ENCODE measurements at regions not wholly inside any gene's neighbourhood (a gene's known extent, or its start where the extent isn't known, plus 50 kb on each side); places are given as distances from the start of the nearest gene placed in this dataset.

DNA sequence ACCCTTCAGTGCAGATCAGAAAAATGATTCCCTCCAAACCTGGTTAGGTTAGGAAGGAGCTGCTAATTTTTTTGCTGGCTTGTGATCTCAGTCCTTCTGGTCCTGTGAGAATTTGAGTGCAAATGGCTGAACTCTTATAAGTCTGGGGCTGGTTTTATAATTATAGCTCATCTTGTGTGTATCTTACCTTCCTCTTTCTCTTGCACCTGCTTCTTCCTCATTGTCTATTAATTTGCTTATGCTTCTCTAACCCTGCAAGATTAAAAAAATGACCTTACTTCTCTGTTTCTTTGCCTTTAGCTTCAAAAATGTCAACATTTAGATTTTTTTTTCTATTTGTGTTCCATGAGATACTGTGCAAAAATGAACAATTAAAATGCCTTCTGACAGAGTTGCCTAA is 576.2 kb downstream of the DHX35 start:
- DNase-seq (ENCODE audit: low read depth), result no peak
- TF ChIP-seq, protein P1, sequence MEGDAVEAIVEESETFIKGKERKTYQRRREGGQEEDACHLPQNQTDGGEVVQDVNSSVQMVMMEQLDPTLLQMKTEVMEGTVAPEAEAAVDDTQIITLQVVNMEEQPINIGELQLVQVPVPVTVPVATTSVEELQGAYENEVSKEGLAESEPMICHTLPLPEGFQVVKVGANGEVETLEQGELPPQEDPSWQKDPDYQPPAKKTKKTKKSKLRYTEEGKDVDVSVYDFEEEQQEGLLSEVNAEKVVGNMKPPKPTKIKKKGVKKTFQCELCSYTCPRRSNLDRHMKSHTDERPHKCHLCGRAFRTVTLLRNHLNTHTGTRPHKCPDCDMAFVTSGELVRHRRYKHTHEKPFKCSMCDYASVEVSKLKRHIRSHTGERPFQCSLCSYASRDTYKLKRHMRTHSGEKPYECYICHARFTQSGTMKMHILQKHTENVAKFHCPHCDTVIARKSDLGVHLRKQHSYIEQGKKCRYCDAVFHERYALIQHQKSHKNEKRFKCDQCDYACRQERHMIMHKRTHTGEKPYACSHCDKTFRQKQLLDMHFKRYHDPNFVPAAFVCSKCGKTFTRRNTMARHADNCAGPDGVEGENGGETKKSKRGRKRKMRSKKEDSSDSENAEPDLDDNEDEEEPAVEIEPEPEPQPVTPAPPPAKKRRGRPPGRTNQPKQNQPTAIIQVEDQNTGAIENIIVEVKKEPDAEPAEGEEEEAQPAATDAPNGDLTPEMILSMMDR (IDR thresholded peaks at IDR 0.05; ENCODE audit: control insufficient read depth, insufficient read depth, low read depth, low read length, missing control alignments), result no peak
- H3K4me3 ChIP-seq (ENCODE audit: control insufficient read depth, low read depth, low read length), result no peak overlapping the region

DNA sequence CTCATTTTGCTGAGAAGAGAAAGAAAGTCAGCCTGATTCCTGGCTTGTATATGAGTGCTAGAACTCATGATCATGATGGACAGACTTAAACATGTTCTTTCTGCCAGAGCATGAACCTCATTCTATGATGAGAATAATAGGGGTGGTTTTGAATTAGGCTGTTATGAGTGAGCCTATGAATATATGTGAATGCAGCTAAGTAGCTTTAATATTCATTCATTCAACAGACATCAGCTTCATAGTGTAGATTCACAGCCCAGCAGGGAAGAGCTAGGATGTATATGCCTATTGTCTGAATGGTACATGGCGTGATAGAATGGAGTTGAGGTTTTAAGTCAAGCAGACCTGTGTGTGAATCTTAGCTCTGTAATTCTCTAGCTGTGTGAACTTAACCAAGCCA is 573.2 kb downstream of the DHX35 start:
- no peak overlapping the region for H3K4me3 ChIP-seq (ENCODE audit: control insufficient read depth, low read depth, low read length)
- TF ChIP-seq, protein P1 (IDR thresholded peaks at IDR 0.05; ENCODE audit: control insufficient read depth, insufficient read depth, low read depth, low read length, missing control alignments), result no peak
- no peak for DNase-seq (ENCODE audit: low read depth)

DNA sequence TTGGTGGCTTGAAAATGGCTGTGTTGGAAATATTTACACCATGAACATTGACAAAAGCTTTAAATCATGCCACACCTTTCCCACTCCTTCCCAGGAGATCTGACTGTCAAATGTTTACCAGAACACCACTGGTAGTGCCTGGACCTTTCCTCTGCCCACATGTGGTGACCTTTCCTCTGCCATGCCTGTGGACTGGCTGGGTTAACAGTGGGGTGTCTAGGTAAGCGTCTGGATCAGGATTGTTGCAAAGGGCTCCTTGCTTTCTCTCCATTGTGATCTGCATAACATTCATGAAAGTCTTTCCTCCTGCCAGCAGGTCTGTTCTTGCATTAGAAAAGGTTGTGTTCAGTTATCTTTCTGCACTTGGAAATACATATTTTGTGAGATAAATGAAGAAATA is 572.7 kb downstream of the DHX35 start:
- DNase-seq (ENCODE audit: low read depth), result no peak
- TF ChIP-seq, protein P1 (IDR thresholded peaks at IDR 0.05; ENCODE audit: control insufficient read depth, insufficient read depth, low read depth, low read length, missing control alignments), result no peak
- no peak overlapping the region for H3K4me3 ChIP-seq (ENCODE audit: control insufficient read depth, low read depth, low read length)

DNA sequence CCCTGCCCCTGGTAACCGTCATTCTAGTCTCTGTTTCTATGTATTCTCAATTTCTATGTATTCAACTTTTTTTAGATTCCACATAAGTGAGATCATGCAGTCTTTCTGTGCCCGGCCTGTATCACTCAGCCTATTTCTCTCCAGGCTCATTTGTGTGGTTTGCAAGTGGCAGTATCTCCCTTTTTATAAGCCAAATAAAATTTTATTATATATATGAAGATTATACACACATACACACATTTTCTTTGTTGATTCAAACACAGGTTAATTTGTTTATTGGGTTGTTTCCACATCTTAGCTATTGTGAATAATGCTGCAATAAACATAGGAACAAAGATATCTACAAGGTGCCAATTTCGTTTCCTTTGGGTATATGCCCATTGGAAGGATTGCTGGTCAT is 571.7 kb downstream of the DHX35 start:
- no peak for DNase-seq (ENCODE audit: low read depth)
- no peak overlapping the region for H3K4me3 ChIP-seq (ENCODE audit: control insufficient read depth, low read depth, low read length)
- TF ChIP-seq, protein P1 (IDR thresholded peaks at IDR 0.05; ENCODE audit: control insufficient read depth, insufficient read depth, low read depth, low read length, missing control alignments), result no peak

DNA sequence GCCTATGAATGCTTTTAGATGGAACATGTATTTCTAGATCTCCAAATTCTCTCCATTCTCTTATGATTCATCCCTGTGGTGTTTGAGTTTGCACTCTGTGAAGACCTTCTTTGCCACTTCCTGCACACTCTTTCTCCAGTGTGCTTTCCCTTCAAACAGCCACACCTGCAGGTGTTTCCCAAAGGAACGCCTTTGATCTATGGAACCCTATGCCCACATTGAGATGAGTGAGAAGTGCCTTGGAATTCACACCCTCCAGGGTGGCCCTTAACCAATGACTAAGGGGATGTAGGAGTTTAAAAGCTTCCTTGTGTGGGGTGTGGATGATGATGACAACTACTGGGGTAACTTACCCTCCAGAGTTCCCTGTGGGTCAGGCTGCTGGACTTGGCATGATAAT is 570.1 kb downstream of the DHX35 start:
- DNase-seq (ENCODE audit: low read depth), result no peak

DNA sequence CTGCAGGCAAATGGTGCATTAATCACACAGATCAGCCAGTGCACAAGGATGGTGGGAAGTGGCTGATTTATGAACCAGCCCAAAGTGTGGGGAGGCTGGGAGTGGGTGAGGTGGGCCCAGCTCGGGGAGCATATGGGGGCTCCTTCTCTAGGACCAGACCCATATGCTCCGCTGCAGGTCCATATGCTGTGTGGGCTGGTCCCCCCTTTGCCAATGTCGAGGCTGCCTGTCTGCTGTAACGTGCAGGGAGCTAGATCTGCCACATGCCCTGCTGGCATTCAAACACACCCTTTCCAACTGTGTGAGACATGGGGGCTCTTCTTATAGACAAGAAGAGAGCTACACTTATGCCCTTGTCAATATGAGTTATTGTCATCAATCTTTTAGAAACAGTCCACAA is 566.3 kb downstream of the DHX35 start:
- TF ChIP-seq, protein P1 (IDR thresholded peaks at IDR 0.05; ENCODE audit: control insufficient read depth, insufficient read depth, low read depth, low read length, missing control alignments), result no peak
- no peak overlapping the region for H3K4me3 ChIP-seq (ENCODE audit: control insufficient read depth, low read depth, low read length)
- DNase-seq (ENCODE audit: low read depth), result no peak

More for the DNA sequence above, 570.1 kb downstream of the DHX35 start:
- TF ChIP-seq, protein P1 (IDR thresholded peaks at IDR 0.05; ENCODE audit: control insufficient read depth, insufficient read depth, low read depth, low read length, missing control alignments), result no peak
- no peak overlapping the region for H3K4me3 ChIP-seq (ENCODE audit: control insufficient read depth, low read depth, low read length)

DNA sequence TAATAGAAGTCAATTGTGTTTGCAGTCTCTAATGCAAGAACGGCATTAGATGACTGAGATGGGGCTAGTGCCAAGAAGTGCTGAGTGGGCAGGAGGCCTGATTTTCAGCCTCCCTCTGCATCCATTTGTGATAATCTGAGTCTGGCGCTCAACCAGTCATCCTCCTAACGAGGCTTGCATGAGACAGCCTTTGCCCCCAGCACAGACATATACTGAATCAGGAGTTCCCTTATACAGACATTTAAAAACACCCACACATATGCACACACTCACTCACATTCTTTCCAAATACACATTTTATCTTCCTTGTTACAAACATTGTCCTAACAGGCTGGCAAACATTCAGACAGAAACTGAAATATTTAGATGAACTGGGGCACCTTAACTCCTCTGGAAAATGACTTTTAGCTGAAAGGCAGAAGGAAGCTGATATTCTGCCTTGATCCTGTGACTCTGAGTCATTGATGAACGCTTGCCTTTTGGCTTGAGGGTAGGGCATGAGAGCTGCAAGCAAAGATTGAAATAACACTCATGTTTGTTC is 562.3 kb downstream of the DHX35 start:
- no peak for DNase-seq (ENCODE audit: low read depth)
- TF ChIP-seq, protein P1 (IDR thresholded peaks at IDR 0.05; ENCODE audit: control insufficient read depth, insufficient read depth, low read depth, low read length, missing control alignments), result no peak
- H3K4me3 ChIP-seq (ENCODE audit: control insufficient read depth, low read depth, low read length), result no peak overlapping the region
